Neural progenitor cell (in vitro differentiated cells): ENCODE measurements at regions not wholly inside any gene's neighbourhood (a gene's known extent, or its start where the extent isn't known, plus 50 kb on each side); places are given as distances from the start of the nearest gene placed in this dataset.

Source experiments
- DNase-seq: peaks from one replicate; pipeline ENCODE4 v3.0.0-alpha.2; 2016; ENCODE audit warnings: low spot score
- H2AFZ ChIP-seq: fragments of 200-600 bp; sonication (generic); replicated peaks from 2 replicates; pipeline ENCODE4 v1.6.1; 2016; ENCODE audit warnings: antibody characterized with exemption
- H3F3A ChIP-seq: fragments of 200-600 bp; sonication (generic); 2 replicates; pipeline ENCODE4 v1.6.1; 2016; ENCODE audit warnings: antibody characterized with exemption, low read depth
- H3K27ac ChIP-seq: fragments of 200-600 bp; sonication (generic); 2 replicates; pipeline ENCODE4 v1.5.1; 2016; ENCODE audit warnings: mild to moderate bottlenecking
- H3K27me3 ChIP-seq: fragments of 200-600 bp; sonication (generic); 2 replicates; pipeline ENCODE4 v1.6.1; 2016; ENCODE audit warnings: mild to moderate bottlenecking, moderate library complexity
- H3K36me3 ChIP-seq: fragments of 200-600 bp; sonication (generic); 2 replicates; pipeline ENCODE4 v1.5.1; 2016
- H3K4me1 ChIP-seq: fragments of 200-600 bp; sonication (generic); 2 replicates; pipeline ENCODE4 v1.6.1; 2016; ENCODE audit warnings: mixed run types
- H3K4me2 ChIP-seq: fragments of 200-600 bp; sonication (generic); 2 replicates; pipeline ENCODE4 v1.6.1; 2016
- H3K4me3 ChIP-seq: fragments of 200-600 bp; sonication (generic); 2 replicates; pipeline ENCODE4 v1.5.1; 2016
- H3K79me2 ChIP-seq: fragments of 200-600 bp; sonication (generic); 2 replicates; pipeline ENCODE4 v1.6.1; 2016; ENCODE audit warnings: low read depth
- H3K9ac ChIP-seq: fragments of 200-600 bp; sonication (generic); 2 replicates; pipeline ENCODE4 v1.6.1; 2016
- H3K9me3 ChIP-seq: fragments of 200-600 bp; sonication (generic); 2 replicates; pipeline ENCODE4 v1.5.1; 2016; ENCODE audit warnings: low read depth
- H4K20me1 ChIP-seq: fragments of 200-600 bp; sonication (generic); 2 replicates; pipeline ENCODE4 v1.6.1; 2016; ENCODE audit warnings: low read depth
- H3K27ac Mint-ChIP-seq: 3 replicates; pipeline ENCODE4 v1.8.0; 2021; ENCODE audit warnings: mixed read lengths
- H3K27me3 Mint-ChIP-seq: 2 replicates; pipeline ENCODE4 v1.8.0; 2022; ENCODE audit warnings: low read depth, mild to moderate bottlenecking, inconsistent platforms, moderate library complexity, mixed read lengths; ENCODE audit not compliant: insufficient read depth
- H3K36me3 Mint-ChIP-seq: 3 replicates; pipeline ENCODE4 v1.8.0; 2021; ENCODE audit warnings: mixed read lengths
- H3K4me1 Mint-ChIP-seq: 3 replicates; pipeline ENCODE4 v1.8.0; 2021; ENCODE audit warnings: mixed read lengths
- H3K4me3 Mint-ChIP-seq: 3 replicates; pipeline ENCODE4 v1.8.0; 2021; ENCODE audit warnings: mild to moderate bottlenecking, moderate library complexity, mixed read lengths
- H3K9me3 Mint-ChIP-seq: 3 replicates; pipeline ENCODE4 v1.8.0; 2020; ENCODE audit warnings: mixed read lengths
- EZH2 ChIP-seq: fragments of 200-600 bp; sonication (generic); IDR thresholded peaks from 2 replicates; pipeline ENCODE4 v1.6.1; 2017; ENCODE audit warnings: antibody characterized with exemption, mild to moderate bottlenecking, moderate library complexity
- EZH2phosphoT487 ChIP-seq: fragments of 200-600 bp; sonication (generic); IDR thresholded peaks from 2 replicates; pipeline ENCODE4 v1.6.1; 2017; ENCODE audit warnings: antibody characterized with exemption
- TF ChIP-seq, protein P1 (sequence below): fragments of 200-600 bp; sonication (generic); IDR thresholded peaks from 2 replicates; pipeline ENCODE4 v1.5.1; 2017; ENCODE audit warnings: antibody characterized with exemption, mild to moderate bottlenecking

DNA sequence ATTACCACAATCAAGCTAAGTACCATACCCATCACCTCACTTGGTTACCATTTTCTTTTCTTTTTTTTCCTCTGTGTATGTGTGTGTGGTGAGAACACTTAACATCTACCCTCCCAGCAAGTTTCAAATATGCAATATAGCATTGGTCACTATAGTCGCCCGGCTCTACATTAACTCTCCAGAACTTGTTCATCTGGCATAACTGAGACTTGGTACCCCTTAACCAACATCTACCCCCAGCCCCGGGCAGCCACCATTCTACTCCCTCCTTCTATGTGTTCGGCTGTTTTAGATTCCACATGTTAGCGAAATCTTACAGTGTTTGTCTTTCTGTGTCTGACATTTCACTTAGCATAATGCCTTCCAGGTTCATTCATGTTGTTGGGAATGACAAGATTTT, 89.0 kb upstream of the TOP1 start:
- DNase-seq = no peak
- Histone ChIP-seq H3K4me3 (no peak overlapping the region), H3K4me1 (no peaks in the 10 kb centered on the region), H3K4me2 (no peak overlapping the region), H3K36me3 (no peaks in the 10 kb centered on the region), H3K27ac (no peak overlapping the region), H3F3A (no peaks in the 10 kb centered on the region), H2AFZ (no peak overlapping the region), H3K9me3 (no peaks in the 10 kb centered on the region), H3K27me3 (no peaks in the 10 kb centered on the region), H3K9ac (no peak overlapping the region), H4K20me1 (no peaks in the 10 kb centered on the region), H3K79me2 (no peaks in the 10 kb centered on the region)
- Mint-ChIP-seq H3K27me3 (peaks cover 2% of the 10 kb centered on the region), H3K9me3 (peaks cover 2% of the 10 kb centered on the region), H3K27ac (no peak overlapping the region), H3K4me1 (peaks cover 2% of the 10 kb centered on the region), H3K4me3 (no peak overlapping the region), H3K36me3 (no peaks in the 10 kb centered on the region)
- TF ChIP-seq EZH2phosphoT487 = no peak
- TF ChIP-seq, protein P1, sequence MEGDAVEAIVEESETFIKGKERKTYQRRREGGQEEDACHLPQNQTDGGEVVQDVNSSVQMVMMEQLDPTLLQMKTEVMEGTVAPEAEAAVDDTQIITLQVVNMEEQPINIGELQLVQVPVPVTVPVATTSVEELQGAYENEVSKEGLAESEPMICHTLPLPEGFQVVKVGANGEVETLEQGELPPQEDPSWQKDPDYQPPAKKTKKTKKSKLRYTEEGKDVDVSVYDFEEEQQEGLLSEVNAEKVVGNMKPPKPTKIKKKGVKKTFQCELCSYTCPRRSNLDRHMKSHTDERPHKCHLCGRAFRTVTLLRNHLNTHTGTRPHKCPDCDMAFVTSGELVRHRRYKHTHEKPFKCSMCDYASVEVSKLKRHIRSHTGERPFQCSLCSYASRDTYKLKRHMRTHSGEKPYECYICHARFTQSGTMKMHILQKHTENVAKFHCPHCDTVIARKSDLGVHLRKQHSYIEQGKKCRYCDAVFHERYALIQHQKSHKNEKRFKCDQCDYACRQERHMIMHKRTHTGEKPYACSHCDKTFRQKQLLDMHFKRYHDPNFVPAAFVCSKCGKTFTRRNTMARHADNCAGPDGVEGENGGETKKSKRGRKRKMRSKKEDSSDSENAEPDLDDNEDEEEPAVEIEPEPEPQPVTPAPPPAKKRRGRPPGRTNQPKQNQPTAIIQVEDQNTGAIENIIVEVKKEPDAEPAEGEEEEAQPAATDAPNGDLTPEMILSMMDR = no peak
- TF ChIP-seq EZH2 = no peak

DNA sequence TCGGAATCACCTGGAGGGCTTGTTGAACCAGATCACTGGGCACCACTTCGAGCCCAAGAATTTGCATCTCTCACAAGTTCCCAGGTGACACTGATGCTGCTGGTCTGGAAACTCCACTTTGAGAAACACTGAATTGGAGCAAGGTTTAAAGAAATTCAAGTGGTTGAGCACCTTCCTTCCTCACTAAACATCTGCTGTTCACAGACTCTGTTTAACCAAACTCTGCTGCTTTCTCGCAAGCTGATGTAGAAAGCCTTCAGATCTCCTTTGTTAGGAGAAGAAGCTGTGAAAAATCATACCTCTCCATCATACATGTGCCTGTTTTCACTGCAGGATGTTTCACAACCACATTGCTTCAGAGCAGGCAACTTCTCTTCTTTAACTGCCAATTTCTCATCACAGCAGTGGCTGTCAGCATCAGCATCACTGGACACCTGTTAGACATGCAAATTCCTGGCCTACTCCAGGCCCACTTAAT, 87.5 kb upstream of the TOP1 start:
- Histone ChIP-seq H3K4me1 (peaks cover 2% of the 10 kb centered on the region), H3K9ac (no peak overlapping the region), H3F3A (peaks cover 5% of the 10 kb centered on the region), H3K36me3 (no peaks in the 10 kb centered on the region), H3K27me3 (no peaks in the 10 kb centered on the region), H3K4me3 (no peak overlapping the region), H3K79me2 (no peaks in the 10 kb centered on the region), H3K27ac (no peak overlapping the region), H2AFZ (no peak overlapping the region), H3K4me2 (no peak overlapping the region), H3K9me3 (no peaks in the 10 kb centered on the region), H4K20me1 (no peaks in the 10 kb centered on the region)
- Mint-ChIP-seq H3K4me1 (peaks cover 15% of the 10 kb centered on the region), H3K36me3 (no peaks in the 10 kb centered on the region), H3K27ac (no peak overlapping the region), H3K4me3 (no peak overlapping the region), H3K9me3 (peaks cover 2% of the 10 kb centered on the region), H3K27me3 (peaks cover 4% of the 10 kb centered on the region)
- TF ChIP-seq EZH2 (no peak), EZH2phosphoT487 (no peak)
- TF ChIP-seq, protein P1 = no peak
- no peak for DNase-seq

DNA sequence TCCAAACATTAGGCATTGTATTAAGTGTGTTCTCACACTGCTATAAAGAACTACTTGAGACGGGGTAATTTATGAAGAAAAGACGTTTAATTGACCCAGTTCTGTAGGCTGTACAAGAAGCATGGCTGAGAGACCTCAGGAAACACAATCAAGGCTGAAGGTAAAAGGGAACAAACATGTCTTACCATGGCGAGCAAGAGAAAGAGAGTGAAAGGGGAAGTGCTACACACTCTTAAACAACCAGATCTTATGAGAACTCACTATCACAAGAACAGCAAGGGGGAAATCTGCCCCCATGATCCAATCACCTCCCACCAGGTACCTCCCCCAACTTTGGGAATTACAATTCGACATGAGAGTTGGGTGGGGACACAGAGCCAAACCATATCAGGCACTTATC, 86.6 kb upstream of the TOP1 start:
- H3K36me3 Mint-ChIP-seq = no peaks in the 10 kb centered on the region
- Histone ChIP-seq H3K36me3 (no peaks in the 10 kb centered on the region), H3K4me2 (no peak overlapping the region), H3K27ac (no peak overlapping the region), H3K27me3 (no peaks in the 10 kb centered on the region), H3F3A (peaks cover 5% of the 10 kb centered on the region), H3K9me3 (no peaks in the 10 kb centered on the region), H3K4me3 (no peak overlapping the region), H3K4me1 (peaks cover 4% of the 10 kb centered on the region), H4K20me1 (no peaks in the 10 kb centered on the region), H3K79me2 (no peaks in the 10 kb centered on the region), H2AFZ (no peak overlapping the region), H3K9ac (no peak overlapping the region)
- TF ChIP-seq EZH2phosphoT487 (no peak), EZH2 (no peak)
- TF ChIP-seq, protein P1 = no peak
- peaks cover 4% of the 10 kb centered on the region for H3K27me3 Mint-ChIP-seq
- H3K4me3 Mint-ChIP-seq = no peak overlapping the region
- DNase-seq = no peak
- H3K9me3 Mint-ChIP-seq = peaks cover 2% of the 10 kb centered on the region
- H3K27ac Mint-ChIP-seq = no peak overlapping the region
- peaks cover 20% of the 10 kb centered on the region for H3K4me1 Mint-ChIP-seq
